ENCODE measurements at regions not wholly inside any gene's neighbourhood (a gene's known extent, or its start where the extent isn't known, plus 50 kb on each side); places are given as distances from the start of the nearest gene placed in this dataset.

GRCh38 chrX:109842611-109843010 is 109.6 kb upstream of the ACSL4 start:
- DNase-seq (ENCODE audit: low read depth), result no peak

- DNase-seq (ENCODE audit: low read depth), result peak; percentile 67
Observed at GRCh38 chrX:109843963-109844751, 111.1 kb upstream of the ACSL4 start.

GRCh38 chrX:109844986-109845385 is 111.9 kb upstream of the ACSL4 start:
- DNase-seq (ENCODE audit: low read depth), result no peak

- DNase-seq (ENCODE audit: low read depth), result no peak
Observed at GRCh38 chrX:109845996-109846395, 112.9 kb upstream of the ACSL4 start.

- DNase-seq (ENCODE audit: low read depth), result no peak
Observed at GRCh38 chrX:109847257-109848187, 114.5 kb upstream of the ACSL4 start.

GRCh38 chrX:109848461-109849050 is 115.5 kb upstream of the ACSL4 start:
- DNase-seq (ENCODE audit: low read depth), result no peak

- no peak for DNase-seq (ENCODE audit: low read depth)
Observed at GRCh38 chrX:109854096-109854495, 121.0 kb upstream of the ACSL4 start.

- no peak for DNase-seq (ENCODE audit: low read depth)
Observed at GRCh38 chrX:109855501-109855900, 122.4 kb upstream of the ACSL4 start.

- DNase-seq (ENCODE audit: low read depth), result peak; percentile 40
Observed at GRCh38 chrX:109856974-109857373, 123.9 kb upstream of the ACSL4 start.

- DNase-seq (ENCODE audit: low read depth), result no peak
Observed at GRCh38 chrX:109857584-109858228, 124.6 kb upstream of the ACSL4 start.

- no peak for DNase-seq (ENCODE audit: low read depth)
Observed at GRCh38 chrX:109858602-109859341, 125.7 kb upstream of the ACSL4 start.

GRCh38 chrX:109859651-109860050 is 126.6 kb upstream of the ACSL4 start:
- DNase-seq (ENCODE audit: low read depth), result no peak

GRCh38 chrX:109862433-109862832 is 129.4 kb upstream of the ACSL4 start:
- DNase-seq (ENCODE audit: low read depth), result no peak

GRCh38 chrX:109863811-109864210 is 130.8 kb upstream of the ACSL4 start:
- DNase-seq (ENCODE audit: low read depth), result no peak

GRCh38 chrX:109871121-109871888 is 131.6 kb upstream of the TMEM164 start:
- no peak for DNase-seq (ENCODE audit: low read depth)

- DNase-seq (ENCODE audit: low read depth), result no peak
Observed at GRCh38 chrX:109872021-109872732, 130.7 kb upstream of the TMEM164 start.

GRCh38 chrX:109873574-109873973 is 129.3 kb upstream of the TMEM164 start:
- DNase-seq (ENCODE audit: low read depth), result no peak

GRCh38 chrX:109873983-109874382 is 128.9 kb upstream of the TMEM164 start:
- DNase-seq (ENCODE audit: low read depth), result no peak

- DNase-seq (ENCODE audit: low read depth), result no peak
Observed at GRCh38 chrX:109874548-109874947, 128.4 kb upstream of the TMEM164 start.
